ENCODE measurements at regions not wholly inside any gene's neighbourhood (a gene's known extent, or its start where the extent isn't known, plus 50 kb on each side); places are given as distances from the start of the nearest gene placed in this dataset.

DNA sequence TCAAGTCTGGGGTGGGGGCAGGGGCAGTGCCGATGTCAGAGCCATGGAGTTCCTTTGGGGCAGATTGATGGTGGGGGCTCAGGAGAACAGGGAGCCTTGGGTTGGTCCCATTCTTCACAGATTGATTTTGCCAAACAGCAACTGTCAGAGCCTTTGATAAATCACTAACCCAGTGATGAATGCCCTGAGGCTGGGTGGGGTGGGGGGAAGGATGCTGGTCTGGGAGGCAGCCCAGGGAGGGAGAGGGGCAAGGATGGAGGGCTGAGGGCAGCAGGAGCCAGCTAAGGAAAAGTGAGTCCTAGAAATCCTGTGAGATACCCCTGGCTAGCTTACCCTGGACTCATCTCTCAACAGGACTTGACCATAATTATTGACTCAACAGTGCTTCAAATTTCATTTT lies 60.1 kb upstream of the ARAP3 start (continued):
- TF ChIP-seq CTCF (IDR thresholded peaks at IDR 0.05 in 2 of 3, conservative IDR thresholded peaks at IDR 0.05 in 1 of 3; ENCODE audit: borderline replicate concordance in 1 of 3, insufficient read depth in 1 of 3, low read depth in 2 of 3, low read length in 2 of 3): no peak
- TF ChIP-seq EZH2phosphoT487 (IDR thresholded peaks at IDR 0.05; ENCODE audit: borderline replicate concordance): no peak

GRCh38 chr5:141740885-141741284 lies 58.9 kb upstream of the ARAP3 start:
- H3K9ac ChIP-seq (ENCODE audit: low read length): no peak overlapping the region
- ChIA-PET RAD21 (ENCODE audit: low non-redundant PET in 1 of 2, low total read pairs in 2 of 2, uncharacterized antibody in 2 of 2, unreplicated experiment in 2 of 2) (no interaction called here), POLR2A (no interaction called here), CTCF (no interaction called here)
- no peaks in the 10 kb centered on the region for H3K9me2 ChIP-seq (ENCODE audit: insufficient read depth)
- intact Hi-C loops (cut with micrococcal nuclease): no loop called here
- ATAC-seq: no peak
- no peak overlapping the region for H2AFZ ChIP-seq (ENCODE audit: low read depth, low read length, poor library complexity, severe bottlenecking)
- H3K9me3 ChIP-seq (ENCODE audit: control insufficient read depth in 1 of 2, insufficient read depth in 1 of 2, low read depth in 1 of 2, low read length in 2 of 2): no peaks in the 10 kb centered on the region
- H3K27ac ChIP-seq (ENCODE audit: low read depth, low read length): no peak overlapping the region
- no peaks in the 10 kb centered on the region; a peak in 1 of 4 replicates for H3K4me1 ChIP-seq (ENCODE audit: control insufficient read depth in 1 of 2, insufficient read depth in 2 of 2, low read length in 2 of 2)
- no peaks in the 10 kb centered on the region for H3K36me3 ChIP-seq (ENCODE audit: control insufficient read depth in 1 of 2, insufficient read depth in 2 of 2, low read length in 2 of 2)
- no peak overlapping the region for H3K4me2 ChIP-seq (ENCODE audit: low read length)
- H3K79me2 ChIP-seq (ENCODE audit: insufficient read depth, low read length): no peaks in the 10 kb centered on the region
- no TSS peak for BruUV-seq (replicated peaks)
- TF ChIP-seq CBX3 (IDR thresholded peaks at IDR 0.05; ENCODE audit: low read depth): no peak
- no peak for TF ChIP-seq ZBTB33 (IDR thresholded peaks at IDR 0.05; ENCODE audit: extremely low read depth, insufficient replicate concordance, low read length)
- no peak for TF ChIP-seq ZFX (IDR thresholded peaks at IDR 0.05)
- no peak for TF ChIP-seq ELF1 (IDR thresholded peaks at IDR 0.05; ENCODE audit: borderline replicate concordance, low read depth)
- no peak for TF ChIP-seq RAD21 (IDR thresholded peaks at IDR 0.05; ENCODE audit: low read depth)
- no peak for TF ChIP-seq SP1 (IDR thresholded peaks at IDR 0.05; ENCODE audit: low read depth)
- TF ChIP-seq FOSL1 (IDR thresholded peaks at IDR 0.05; ENCODE audit: low read depth): no peak
- TF ChIP-seq ATF3 (IDR thresholded peaks at IDR 0.05): no peak
- TF ChIP-seq CEBPB (IDR thresholded peaks at IDR 0.05; ENCODE audit: low read depth): no peak
- TF ChIP-seq EZH2phosphoT487 (IDR thresholded peaks at IDR 0.05; ENCODE audit: borderline replicate concordance): no peak
- no peak for TF ChIP-seq YY1 (IDR thresholded peaks at IDR 0.05; ENCODE audit: extremely low read depth, insufficient replicate concordance, low read depth, low read length)
- TF ChIP-seq, protein P1, sequence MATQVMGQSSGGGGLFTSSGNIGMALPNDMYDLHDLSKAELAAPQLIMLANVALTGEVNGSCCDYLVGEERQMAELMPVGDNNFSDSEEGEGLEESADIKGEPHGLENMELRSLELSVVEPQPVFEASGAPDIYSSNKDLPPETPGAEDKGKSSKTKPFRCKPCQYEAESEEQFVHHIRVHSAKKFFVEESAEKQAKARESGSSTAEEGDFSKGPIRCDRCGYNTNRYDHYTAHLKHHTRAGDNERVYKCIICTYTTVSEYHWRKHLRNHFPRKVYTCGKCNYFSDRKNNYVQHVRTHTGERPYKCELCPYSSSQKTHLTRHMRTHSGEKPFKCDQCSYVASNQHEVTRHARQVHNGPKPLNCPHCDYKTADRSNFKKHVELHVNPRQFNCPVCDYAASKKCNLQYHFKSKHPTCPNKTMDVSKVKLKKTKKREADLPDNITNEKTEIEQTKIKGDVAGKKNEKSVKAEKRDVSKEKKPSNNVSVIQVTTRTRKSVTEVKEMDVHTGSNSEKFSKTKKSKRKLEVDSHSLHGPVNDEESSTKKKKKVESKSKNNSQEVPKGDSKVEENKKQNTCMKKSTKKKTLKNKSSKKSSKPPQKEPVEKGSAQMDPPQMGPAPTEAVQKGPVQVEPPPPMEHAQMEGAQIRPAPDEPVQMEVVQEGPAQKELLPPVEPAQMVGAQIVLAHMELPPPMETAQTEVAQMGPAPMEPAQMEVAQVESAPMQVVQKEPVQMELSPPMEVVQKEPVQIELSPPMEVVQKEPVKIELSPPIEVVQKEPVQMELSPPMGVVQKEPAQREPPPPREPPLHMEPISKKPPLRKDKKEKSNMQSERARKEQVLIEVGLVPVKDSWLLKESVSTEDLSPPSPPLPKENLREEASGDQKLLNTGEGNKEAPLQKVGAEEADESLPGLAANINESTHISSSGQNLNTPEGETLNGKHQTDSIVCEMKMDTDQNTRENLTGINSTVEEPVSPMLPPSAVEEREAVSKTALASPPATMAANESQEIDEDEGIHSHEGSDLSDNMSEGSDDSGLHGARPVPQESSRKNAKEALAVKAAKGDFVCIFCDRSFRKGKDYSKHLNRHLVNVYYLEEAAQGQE (IDR thresholded peaks at IDR 0.05; ENCODE audit: low read depth): no peak
- no peak for TF ChIP-seq EZH2 (IDR thresholded peaks at IDR 0.05)
- no peak for TF ChIP-seq POLR2A (IDR thresholded peaks at IDR 0.05; ENCODE audit: borderline replicate concordance, extremely low read depth, insufficient read depth, insufficient read length)
- H4K20me1 ChIP-seq (ENCODE audit: insufficient read depth): no peaks in the 10 kb centered on the region
- H3K27me3 ChIP-seq (ENCODE audit: insufficient read depth, low read length): peaks cover 41% of the 10 kb centered on the region
- no peak overlapping the region for H3K4me3 ChIP-seq (replicated peaks in 1 of 2; ENCODE audit: low read depth in 1 of 2, low read length in 2 of 2)
- no peak for DNase-seq (ENCODE audit: low read depth, low spot score)

Measured in HCT116 (cell line).